Breast epithelium (tissue), 3 donors: ENCODE measurements at regions not wholly inside any gene's neighbourhood (a gene's known extent, or its start where the extent isn't known, plus 50 kb on each side); places are given as distances from the start of the nearest gene placed in this dataset.

Source experiments
- POLR2A ChIP-seq: fragments of 450-650 bp; IDR thresholded peaks from one replicate; pipeline ENCODE4 v1.6.1; 2016; ENCODE audit warnings: antibody characterized with exemption, mild to moderate bottlenecking, moderate library complexity
- TF ChIP-seq, protein P1 (sequence below), 3 donors: fragments of 450-650 bp; IDR thresholded peaks; one replicate each; pipeline ENCODE4 v1.5.1; 2016 to 2017; ENCODE audit warnings: antibody characterized with exemption in 3 of 3, mild to moderate bottlenecking in 3 of 3, moderate library complexity in 3 of 3

DNA sequence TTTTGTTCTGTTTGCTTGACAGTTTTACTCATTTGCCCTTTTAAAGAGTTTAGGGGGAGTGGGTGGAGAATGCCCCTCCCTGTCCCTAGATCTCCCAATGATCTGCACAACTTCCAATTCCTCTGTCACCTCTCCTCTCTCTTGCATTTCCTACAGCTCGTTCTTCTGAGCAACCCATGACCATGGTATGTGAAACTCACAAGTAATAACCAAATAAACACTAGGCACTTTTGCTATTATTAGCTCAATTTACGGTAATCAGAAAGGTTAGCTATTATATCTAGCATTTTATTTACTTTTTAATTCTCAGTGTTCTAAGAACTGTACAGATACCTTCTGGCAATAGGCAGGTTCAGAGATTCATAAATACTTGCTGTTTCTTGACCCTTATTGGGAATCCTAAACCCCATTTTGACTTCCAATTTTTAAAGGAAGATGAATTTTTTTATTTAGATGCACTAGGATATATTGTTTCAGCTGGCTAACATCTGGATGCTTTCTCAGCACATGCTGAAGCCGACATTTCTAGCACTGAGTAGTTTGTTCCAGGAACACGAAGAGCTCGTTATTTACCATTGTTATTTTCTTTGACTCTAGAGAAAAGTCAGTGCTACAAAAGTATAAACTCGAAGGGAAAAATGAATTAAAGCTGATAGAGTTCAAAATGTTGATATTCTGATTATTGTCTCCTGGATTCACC lies 194.7 kb upstream of the TLL1 start:
- TF ChIP-seq, protein P1, sequence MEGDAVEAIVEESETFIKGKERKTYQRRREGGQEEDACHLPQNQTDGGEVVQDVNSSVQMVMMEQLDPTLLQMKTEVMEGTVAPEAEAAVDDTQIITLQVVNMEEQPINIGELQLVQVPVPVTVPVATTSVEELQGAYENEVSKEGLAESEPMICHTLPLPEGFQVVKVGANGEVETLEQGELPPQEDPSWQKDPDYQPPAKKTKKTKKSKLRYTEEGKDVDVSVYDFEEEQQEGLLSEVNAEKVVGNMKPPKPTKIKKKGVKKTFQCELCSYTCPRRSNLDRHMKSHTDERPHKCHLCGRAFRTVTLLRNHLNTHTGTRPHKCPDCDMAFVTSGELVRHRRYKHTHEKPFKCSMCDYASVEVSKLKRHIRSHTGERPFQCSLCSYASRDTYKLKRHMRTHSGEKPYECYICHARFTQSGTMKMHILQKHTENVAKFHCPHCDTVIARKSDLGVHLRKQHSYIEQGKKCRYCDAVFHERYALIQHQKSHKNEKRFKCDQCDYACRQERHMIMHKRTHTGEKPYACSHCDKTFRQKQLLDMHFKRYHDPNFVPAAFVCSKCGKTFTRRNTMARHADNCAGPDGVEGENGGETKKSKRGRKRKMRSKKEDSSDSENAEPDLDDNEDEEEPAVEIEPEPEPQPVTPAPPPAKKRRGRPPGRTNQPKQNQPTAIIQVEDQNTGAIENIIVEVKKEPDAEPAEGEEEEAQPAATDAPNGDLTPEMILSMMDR (IDR thresholded peaks at IDR 0.05): no peak
- TF ChIP-seq POLR2A: no peak
